NT2/D1 (cell line): ENCODE measurements at regions not wholly inside any gene's neighbourhood (a gene's known extent, or its start where the extent isn't known, plus 50 kb on each side); places are given as distances from the start of the nearest gene placed in this dataset.

ENCODE experiments used
- DNase-seq: peaks from one replicate; pipeline ENCODE4 v3.0.0-alpha.2; 2011; ENCODE audit warnings: low read depth, low spot score
- H3K27me3 ChIP-seq: 2 replicates; pipeline ENCODE4 v1.6.0; 2011; ENCODE audit warnings: mild to moderate bottlenecking; ENCODE audit not compliant: insufficient read length, insufficient read depth
- H3K36me3 ChIP-seq: 2 replicates; pipeline ENCODE4 v1.6.1; 2011; ENCODE audit warnings: mild to moderate bottlenecking, low read length, mixed read lengths; ENCODE audit not compliant: insufficient read depth, insufficient read length
- H3K4me1 ChIP-seq: 2 replicates; pipeline ENCODE4 v1.5.1; 2011; ENCODE audit not compliant: insufficient read depth, insufficient read length
- H3K4me3 ChIP-seq: 2 replicates; pipeline ENCODE4 v1.5.1; 2011; ENCODE audit warnings: low read depth; ENCODE audit not compliant: insufficient read length
- H3K9ac ChIP-seq: 2 replicates; pipeline ENCODE4 v1.6.0; 2011; ENCODE audit warnings: low read depth; ENCODE audit not compliant: insufficient read length
- H3K9me3 ChIP-seq: 2 replicates; pipeline ENCODE4 v1.5.1; 2011; ENCODE audit warnings: mild to moderate bottlenecking, low read length; ENCODE audit not compliant: insufficient read depth
- SUZ12 ChIP-seq: IDR thresholded peaks from 2 replicates; pipeline ENCODE4 v1.6.1; 2011; ENCODE audit not compliant: insufficient read length, insufficient read depth; ENCODE audit errors: extremely low read depth
- YY1 ChIP-seq: IDR thresholded peaks from 2 replicates; pipeline ENCODE4 v1.6.1; 2011; ENCODE audit not compliant: insufficient read length, insufficient read depth
- ZNF274 ChIP-seq: IDR thresholded peaks from 2 replicates; pipeline ENCODE4 v1.6.1; 2011; ENCODE audit warnings: mild to moderate bottlenecking, low read depth, low read length

DNA sequence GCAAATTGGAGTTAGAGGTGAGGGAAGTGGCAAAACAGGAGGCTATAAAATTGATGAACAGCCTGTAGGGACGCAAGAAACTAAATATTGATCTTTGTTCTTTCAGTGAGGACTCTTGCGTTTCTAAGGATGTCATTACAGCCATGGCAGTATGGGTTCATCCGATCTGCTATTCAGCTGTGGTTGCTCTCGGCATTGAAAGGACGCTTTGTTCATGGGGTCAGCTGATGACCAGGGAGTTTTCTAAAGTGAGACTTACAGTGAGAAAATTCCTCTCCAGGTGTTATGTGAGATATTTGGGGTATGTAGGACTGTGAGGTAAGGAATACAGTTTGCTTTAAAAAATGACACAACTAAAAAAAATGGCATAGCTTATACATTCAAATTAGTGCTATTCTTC, 52.7 kb upstream of the PELI1 start:
- H3K9ac ChIP-seq, result no peak overlapping the region

DNA sequence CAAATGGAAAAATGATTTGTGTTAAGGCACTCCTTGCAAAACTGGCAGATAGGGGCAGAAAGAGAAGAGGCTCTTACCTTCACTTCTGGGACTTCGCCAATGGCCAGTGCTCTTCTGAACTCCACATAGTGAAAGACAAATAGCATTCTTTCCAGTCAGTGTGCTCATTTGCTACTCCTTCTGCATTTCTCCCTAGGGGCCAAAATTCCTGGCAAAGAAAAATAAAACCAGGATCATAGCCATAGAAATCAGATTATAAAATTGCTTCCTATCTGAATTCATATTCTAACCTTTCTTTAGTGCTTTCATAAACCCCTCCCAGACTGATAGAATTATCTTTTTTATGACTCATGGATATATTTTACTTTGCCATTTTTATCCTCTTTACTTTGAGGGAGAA, 56.9 kb upstream of the PELI1 start:
- H3K36me3 ChIP-seq, result no peaks in the 10 kb centered on the region
- DNase-seq, result no peak
- no peak for TF ChIP-seq SUZ12
- TF ChIP-seq YY1, result no peak
- TF ChIP-seq ZNF274, result no peak
- H3K4me1 ChIP-seq, result no peaks in the 10 kb centered on the region
- H3K9ac ChIP-seq, result no peak overlapping the region
- H3K27me3 ChIP-seq, result no peaks in the 10 kb centered on the region
- H3K4me3 ChIP-seq, result no peak overlapping the region
- no peaks in the 10 kb centered on the region for H3K9me3 ChIP-seq

More for the DNA sequence above, 52.7 kb upstream of the PELI1 start:
- Histone ChIP-seq H3K4me1 (no peaks in the 10 kb centered on the region), H3K36me3 (no peaks in the 10 kb centered on the region), H3K27me3 (no peaks in the 10 kb centered on the region), H3K9me3 (no peaks in the 10 kb centered on the region), H3K4me3 (no peak overlapping the region)
- TF ChIP-seq ZNF274, result no peak
- no peak for TF ChIP-seq SUZ12
- TF ChIP-seq YY1, result no peak
- no peak for DNase-seq

DNA sequence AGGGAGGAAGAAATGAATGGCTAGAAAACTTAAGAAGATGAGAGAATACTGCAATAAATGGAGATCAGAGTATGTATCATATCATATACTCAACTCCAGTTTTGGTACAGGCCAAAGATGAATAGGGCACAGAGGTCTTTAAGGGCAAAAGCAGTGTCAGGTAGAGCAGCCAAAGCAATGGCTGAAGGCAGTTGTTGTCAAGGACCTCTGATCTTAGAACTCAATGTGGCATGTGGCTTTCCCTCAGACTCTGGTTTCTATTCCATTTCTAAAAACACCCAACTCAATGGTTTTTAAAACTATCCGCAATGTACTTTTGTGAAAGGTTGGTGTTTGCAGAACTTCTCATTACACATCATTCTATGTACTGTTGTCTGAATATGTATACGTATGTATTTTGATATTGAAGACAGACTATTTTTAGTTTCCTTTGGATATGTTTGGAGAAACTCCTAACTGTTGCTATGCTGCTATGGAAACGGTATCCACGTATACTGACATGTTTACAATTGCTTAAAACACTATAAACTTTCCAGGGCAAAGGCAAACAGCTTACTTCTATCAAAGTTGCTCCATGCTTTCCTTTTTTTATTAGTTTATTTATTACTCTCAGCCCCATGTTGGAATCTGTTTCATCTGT, 58.1 kb upstream of the PELI1 start:
- TF ChIP-seq ZNF274, result no peak
- TF ChIP-seq YY1, result no peak
- TF ChIP-seq SUZ12, result no peak
- Histone ChIP-seq H3K9me3 (no peaks in the 10 kb centered on the region), H3K9ac (no peak overlapping the region), H3K4me1 (no peaks in the 10 kb centered on the region), H3K4me3 (no peak overlapping the region), H3K36me3 (no peaks in the 10 kb centered on the region), H3K27me3 (no peaks in the 10 kb centered on the region)
- no peak for DNase-seq

DNA sequence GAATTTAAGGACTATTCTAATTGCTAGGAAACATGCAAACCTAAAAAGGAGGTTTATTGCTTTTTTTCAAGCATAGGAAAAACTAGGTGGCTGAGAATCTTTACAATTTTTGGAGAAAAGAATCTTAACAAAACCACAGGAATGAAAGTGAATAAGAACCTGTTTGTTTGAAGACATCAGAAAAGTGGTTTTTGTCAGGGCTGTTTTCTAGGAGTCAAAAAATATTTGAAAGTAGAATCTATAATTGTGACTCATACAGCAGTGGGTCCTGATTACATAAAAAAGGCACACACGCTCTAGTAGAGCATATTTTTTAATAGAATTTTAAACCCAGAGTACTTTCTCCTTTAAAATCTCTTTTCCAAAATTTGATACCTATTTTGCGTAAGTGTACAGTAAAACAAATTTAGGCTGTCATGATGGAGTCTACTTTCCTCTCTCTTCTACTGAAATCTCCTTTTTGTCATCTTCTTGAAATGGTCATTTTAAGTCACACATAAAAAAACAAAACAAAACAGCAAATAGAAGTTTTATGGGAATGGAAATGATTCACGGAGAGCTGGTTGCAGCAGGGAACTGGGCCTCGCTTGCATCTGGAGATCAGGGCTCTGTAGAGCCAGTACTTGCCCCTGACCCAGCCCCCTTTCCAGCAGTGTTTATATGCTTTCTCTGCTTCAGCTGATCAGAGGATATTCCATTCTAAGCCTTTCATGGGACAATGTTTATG, 59.1 kb upstream of the PELI1 start:
- no peaks in the 10 kb centered on the region for H3K4me1 ChIP-seq

DNA sequence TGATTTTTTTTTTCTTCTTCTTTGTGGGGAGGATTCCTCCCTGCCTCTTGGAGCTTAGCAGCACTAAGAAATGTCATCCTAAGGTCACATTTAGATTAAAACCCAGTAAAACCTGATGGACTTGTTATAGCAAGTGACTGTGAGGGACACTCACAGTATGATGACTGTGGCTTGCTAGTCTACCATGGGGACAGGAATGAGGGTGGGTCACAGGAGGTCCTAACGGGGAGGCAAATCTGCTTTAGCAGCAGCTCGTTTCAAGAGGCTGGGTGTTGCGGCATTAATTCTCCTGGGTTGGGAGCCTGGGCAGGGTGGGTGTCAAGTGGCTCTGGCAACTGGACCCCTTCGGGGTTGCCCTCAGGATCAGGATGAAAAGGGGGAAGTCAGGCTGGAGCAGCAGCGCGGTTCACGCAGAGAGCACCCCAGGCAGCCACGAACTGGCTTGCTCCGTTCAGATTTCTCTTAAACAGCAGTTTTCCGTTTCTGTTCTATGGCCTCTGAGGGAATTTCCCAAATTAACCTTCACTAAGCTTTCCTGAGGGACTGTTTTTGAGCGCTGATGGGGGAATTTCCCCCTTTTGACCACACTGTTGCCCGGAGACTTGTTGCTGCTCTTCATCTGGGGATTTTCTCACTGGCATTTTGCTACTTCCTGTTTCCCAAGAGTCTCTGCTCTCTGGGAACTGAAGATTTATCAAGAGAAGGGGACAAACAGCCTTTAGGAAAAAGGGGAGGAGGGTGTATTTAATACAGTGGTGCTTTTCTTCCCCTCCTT, 59.8 kb upstream of the PELI1 start:
- no peaks in the 10 kb centered on the region for H3K9me3 ChIP-seq
- no peak overlapping the region for H3K9ac ChIP-seq
- H3K4me1 ChIP-seq, result no peaks in the 10 kb centered on the region
- TF ChIP-seq ZNF274 (no peak), SUZ12 (no peak), YY1 (no peak)
- no peaks in the 10 kb centered on the region for H3K27me3 ChIP-seq
- no peak overlapping the region for H3K4me3 ChIP-seq
- no peak for DNase-seq
- no peaks in the 10 kb centered on the region for H3K36me3 ChIP-seq

More for the DNA sequence above, 59.1 kb upstream of the PELI1 start:
- Histone ChIP-seq H3K4me3 (no peak overlapping the region), H3K9ac (no peak overlapping the region), H3K36me3 (no peaks in the 10 kb centered on the region), H3K27me3 (no peaks in the 10 kb centered on the region), H3K9me3 (no peaks in the 10 kb centered on the region)
- no peak for DNase-seq
- no peak for TF ChIP-seq YY1
- no peak for TF ChIP-seq ZNF274
- TF ChIP-seq SUZ12, result no peak

DNA sequence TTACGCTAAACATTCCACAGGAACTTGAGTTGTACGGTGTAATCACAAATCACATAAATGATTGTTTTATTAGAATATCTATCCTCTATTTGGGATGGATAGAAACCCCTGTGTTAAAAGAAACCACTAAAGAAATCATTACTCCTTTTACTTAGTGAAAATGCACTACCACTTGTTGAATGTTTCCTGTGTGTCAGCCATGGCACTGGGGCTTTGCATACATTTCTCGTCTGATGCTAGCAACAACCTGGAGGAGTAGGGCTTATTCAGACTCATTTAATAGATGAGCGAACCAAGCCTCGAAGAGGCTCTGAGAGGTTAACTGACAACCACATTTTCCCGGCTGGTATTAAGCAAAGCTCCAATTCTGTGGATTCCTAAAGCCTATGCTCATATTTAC, 60.5 kb upstream of the PELI1 start:
- DNase-seq, result no peak
- Histone ChIP-seq H3K4me1 (no peaks in the 10 kb centered on the region), H3K36me3 (no peaks in the 10 kb centered on the region), H3K9ac (no peak overlapping the region), H3K4me3 (no peak overlapping the region), H3K9me3 (no peaks in the 10 kb centered on the region), H3K27me3 (no peaks in the 10 kb centered on the region)
- TF ChIP-seq YY1 (no peak), ZNF274 (no peak), SUZ12 (no peak)

DNA sequence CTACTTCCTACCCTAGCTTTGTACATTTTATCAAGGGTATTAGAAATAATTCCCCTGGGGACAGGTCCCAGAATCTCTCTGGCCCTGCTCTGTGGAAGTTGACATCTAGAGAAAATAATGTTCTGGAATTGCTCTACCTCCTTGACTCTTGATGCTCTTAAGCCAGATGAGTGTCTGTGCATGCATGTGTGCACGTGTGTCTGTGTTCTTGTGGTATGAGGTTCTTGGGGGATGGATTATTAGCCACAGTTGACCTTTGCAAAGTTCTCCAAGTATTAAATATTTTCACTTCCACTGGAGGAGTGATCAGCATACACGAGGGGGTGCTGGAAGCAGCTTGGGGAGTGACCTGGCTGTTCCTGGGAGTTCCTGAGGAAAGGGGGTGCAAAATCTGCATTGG, 61.2 kb upstream of the PELI1 start:
- Histone ChIP-seq H3K9me3 (no peaks in the 10 kb centered on the region), H3K4me3 (no peak overlapping the region), H3K27me3 (no peaks in the 10 kb centered on the region), H3K9ac (no peak overlapping the region), H3K4me1 (no peaks in the 10 kb centered on the region), H3K36me3 (no peaks in the 10 kb centered on the region)
- TF ChIP-seq SUZ12 (no peak), ZNF274 (no peak), YY1 (no peak)
- DNase-seq, result no peak
